ENCODE measurements at regions not wholly inside any gene's neighbourhood (a gene's known extent, or its start where the extent isn't known, plus 50 kb on each side); places are given as distances from the start of the nearest gene placed in this dataset.
A peak's percentile ranks its signal among the peaks of the same experiment; 100 is the strongest.
"Not testable (repeated sequence)": the region's sequence is repeated elsewhere in the genome, so short reads cannot be mapped to it uniquely, and the experiment has no call there.

DNA sequence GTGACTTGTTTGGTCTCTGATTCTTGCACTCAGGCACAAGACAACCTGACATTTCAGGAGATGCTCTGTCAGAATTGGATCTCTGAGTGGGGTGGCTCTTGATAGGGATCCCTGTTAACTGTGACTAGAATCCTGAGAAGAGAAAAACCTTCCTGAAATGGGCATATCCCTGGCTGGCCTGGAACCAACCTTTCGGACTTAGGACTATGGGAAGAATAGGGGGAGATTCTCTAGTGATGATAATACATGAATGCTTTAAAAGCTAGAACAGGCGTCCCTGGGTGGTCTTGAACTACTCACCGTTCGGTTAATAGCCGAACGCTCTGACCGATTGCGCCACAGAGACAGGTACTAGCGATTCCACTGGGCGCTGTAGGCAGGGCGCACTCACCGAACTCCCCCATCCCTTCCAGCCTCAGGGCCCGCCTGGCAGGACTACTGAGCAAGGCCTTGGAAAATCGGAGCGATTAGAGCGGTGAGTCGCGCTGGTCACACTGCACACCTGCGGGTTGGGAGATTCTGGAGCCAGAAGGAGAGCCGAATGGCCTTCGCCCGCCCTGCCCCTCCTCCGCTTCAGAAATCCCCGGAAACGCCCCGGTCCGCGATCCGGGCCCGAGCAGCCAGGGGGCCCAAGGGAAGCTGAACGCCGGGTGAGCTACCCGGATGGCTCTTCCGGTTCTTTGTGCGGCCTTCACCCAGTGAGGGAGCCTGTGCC is 257.6 kb upstream of the NOTCH2NLA start:
- H3K36me3 Mint-ChIP-seq (ENCODE audit: low read depth); H3K4me1 Mint-ChIP-seq; H3K4me3 Mint-ChIP-seq; POLR2A ChIA-PET; CTCF ChIA-PET; H3K27me3 Mint-ChIP-seq; DNase-seq; H3K27ac Mint-ChIP-seq; H3K9me3 Mint-ChIP-seq: not testable (repeated sequence)

GRCh38 chr1:146484195-146484594 is 255.4 kb upstream of the NOTCH2NLA start:
- DNase-seq; H3K36me3 Mint-ChIP-seq (ENCODE audit: low read depth); CTCF ChIA-PET; H3K4me3 Mint-ChIP-seq; H3K27ac Mint-ChIP-seq; H3K9me3 Mint-ChIP-seq; POLR2A ChIA-PET; H3K4me1 Mint-ChIP-seq; H3K27me3 Mint-ChIP-seq: not testable (repeated sequence)

- H3K27ac Mint-ChIP-seq; H3K36me3 Mint-ChIP-seq (ENCODE audit: low read depth); DNase-seq; POLR2A ChIA-PET; H3K27me3 Mint-ChIP-seq; H3K9me3 Mint-ChIP-seq; H3K4me3 Mint-ChIP-seq; H3K4me1 Mint-ChIP-seq: not testable (repeated sequence)
- CTCF ChIA-PET: interaction anchor here (0.6 kb wide), 1 partner anchor 741 kb away, joined by 3 read pairs; no protein-coding TSS in a partner anchor
Measured at GRCh38 chr1:146479188-146479587, 250.4 kb upstream of the NOTCH2NLA start.

DNA sequence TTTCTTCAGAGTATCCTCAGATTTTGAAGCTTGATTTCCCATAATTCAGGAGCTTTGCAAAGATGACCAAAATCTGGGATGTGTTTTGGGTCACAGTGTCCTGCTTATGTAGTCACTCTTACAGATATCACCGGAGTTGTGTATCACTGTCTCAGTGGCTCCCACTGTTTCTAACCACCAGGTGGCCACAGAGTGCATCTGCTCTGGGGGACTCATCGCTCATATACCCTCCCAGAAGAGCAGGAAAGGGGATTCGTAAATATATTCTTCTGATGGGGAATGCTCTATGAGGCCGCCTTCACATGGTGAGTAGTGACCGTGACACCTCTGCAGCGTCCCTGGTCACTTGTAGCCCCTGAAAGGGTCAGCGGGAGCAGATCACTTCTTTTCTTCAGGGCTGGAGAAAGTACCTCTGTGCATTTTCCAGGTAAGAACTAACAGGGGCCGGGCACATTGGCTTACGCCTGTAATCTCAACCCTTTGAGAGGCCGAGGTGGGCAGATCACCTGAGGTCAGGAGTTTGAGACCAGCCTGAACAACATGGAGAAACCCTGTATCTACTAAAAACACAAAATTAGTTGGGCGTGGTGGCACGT is 249.4 kb upstream of the NOTCH2NLA start:
- H3K36me3 Mint-ChIP-seq (ENCODE audit: low read depth); H3K9me3 Mint-ChIP-seq; H3K4me1 Mint-ChIP-seq; H3K4me3 Mint-ChIP-seq; H3K27me3 Mint-ChIP-seq; H3K27ac Mint-ChIP-seq; POLR2A ChIA-PET; CTCF ChIA-PET: not testable (repeated sequence)
- peak; percentile 19 for DNase-seq

GRCh38 chr1:146475086-146475485 is 246.3 kb upstream of the NOTCH2NLA start:
- H3K9me3 Mint-ChIP-seq; H3K36me3 Mint-ChIP-seq (ENCODE audit: low read depth); H3K4me3 Mint-ChIP-seq; DNase-seq; H3K27ac Mint-ChIP-seq; H3K27me3 Mint-ChIP-seq; CTCF ChIA-PET; POLR2A ChIA-PET; H3K4me1 Mint-ChIP-seq: not testable (repeated sequence)

DNA sequence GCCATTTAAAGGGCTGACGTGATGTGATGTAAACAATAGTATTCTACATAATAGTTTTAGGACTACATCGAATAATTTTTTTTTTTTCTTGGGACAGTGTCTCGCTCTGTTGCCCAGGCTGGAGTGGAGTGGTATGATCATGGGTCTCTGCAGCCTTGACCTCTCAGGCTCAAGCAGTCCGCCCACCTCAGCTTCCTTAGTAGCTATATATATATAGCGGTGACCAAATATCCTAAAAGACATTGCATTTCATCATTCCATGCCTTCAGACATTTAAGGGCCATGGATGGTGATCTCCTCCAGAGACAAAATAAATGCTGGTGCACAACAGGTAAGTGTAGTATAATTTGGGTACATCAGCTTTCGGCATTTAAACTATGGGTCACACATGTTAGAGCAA is 245.4 kb upstream of the NOTCH2NLA start:
- POLR2A ChIA-PET; CTCF ChIA-PET; H3K9me3 Mint-ChIP-seq; H3K36me3 Mint-ChIP-seq (ENCODE audit: low read depth); H3K4me3 Mint-ChIP-seq; H3K27me3 Mint-ChIP-seq; H3K4me1 Mint-ChIP-seq; H3K27ac Mint-ChIP-seq; DNase-seq: not testable (repeated sequence)

DNA sequence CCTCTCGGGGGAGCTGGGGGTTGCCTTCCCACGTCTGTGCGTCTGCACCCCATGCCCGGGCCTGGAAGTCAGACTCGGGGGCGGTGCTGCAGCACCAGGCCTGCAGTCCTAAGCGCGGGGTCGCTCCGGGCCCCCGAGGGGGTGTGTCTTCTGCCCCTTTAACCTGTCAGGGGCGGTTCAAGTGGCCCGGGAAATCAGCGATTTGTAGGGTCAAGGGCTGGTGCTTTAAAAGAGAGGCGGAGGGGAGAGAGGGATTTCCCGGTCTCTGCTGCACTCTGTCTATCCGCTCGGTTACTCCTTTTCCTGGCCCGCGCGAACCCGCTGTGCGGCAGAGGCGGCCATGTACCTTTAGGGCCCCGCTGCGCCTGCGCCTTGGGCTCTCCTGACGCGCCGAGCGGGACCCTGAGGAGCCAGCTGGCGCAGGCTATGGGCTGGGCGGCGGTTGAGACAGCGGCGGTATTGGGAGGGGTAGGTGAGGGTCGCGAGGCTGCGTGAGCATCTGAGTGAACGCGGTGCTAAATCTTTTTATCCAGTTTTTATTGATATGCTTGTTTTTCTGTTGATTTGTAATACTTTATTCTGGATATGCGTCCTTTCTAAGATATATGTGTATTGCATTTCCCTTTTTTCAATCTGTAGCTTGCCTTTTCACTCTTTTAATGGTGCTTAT is 243.5 kb upstream of the NOTCH2NLA start:
- H3K36me3 Mint-ChIP-seq (ENCODE audit: low read depth); H3K27me3 Mint-ChIP-seq; H3K9me3 Mint-ChIP-seq; CTCF ChIA-PET; H3K4me1 Mint-ChIP-seq; POLR2A ChIA-PET: not testable (repeated sequence)
- peak overlapping the region; percentile 70 for H3K27ac Mint-ChIP-seq
- peak overlapping the region; percentile 70 for H3K4me3 Mint-ChIP-seq
- peak; percentile 73 for DNase-seq

- H3K4me3 Mint-ChIP-seq; POLR2A ChIA-PET; H3K27ac Mint-ChIP-seq; H3K9me3 Mint-ChIP-seq; DNase-seq; H3K36me3 Mint-ChIP-seq (ENCODE audit: low read depth); CTCF ChIA-PET; H3K27me3 Mint-ChIP-seq: not testable (repeated sequence)
- peaks cover 16% of the 10 kb centered on the region for H3K4me1 Mint-ChIP-seq
Measured at GRCh38 chr1:146459939-146460338, 231.1 kb upstream of the NOTCH2NLA start.

GRCh38 chr1:146459308-146459707 is 230.5 kb upstream of the NOTCH2NLA start:
- POLR2A ChIA-PET; H3K27me3 Mint-ChIP-seq; H3K36me3 Mint-ChIP-seq (ENCODE audit: low read depth); CTCF ChIA-PET; H3K9me3 Mint-ChIP-seq; DNase-seq; H3K4me3 Mint-ChIP-seq: not testable (repeated sequence)
- H3K27ac Mint-ChIP-seq: peak overlapping the region; percentile 74
- H3K4me1 Mint-ChIP-seq: peaks cover 16% of the 10 kb centered on the region

DNA sequence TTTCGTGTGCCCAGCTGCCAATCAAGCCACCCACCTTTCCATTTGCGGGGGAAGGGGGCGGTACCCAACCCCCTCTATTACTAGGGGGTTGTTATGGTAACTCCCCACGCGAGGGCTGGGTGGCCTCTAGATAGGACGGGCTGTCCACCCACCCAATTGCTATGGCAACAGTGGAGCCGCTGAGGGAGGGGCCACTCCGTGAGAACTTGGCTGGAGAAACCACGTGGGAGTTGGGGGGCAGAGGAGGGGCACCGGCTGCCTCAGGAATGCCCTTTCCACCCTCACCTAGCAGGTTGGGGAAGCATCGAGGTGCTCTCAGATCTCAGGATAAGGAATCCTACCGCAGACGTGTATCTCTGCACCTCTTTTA is 220.0 kb upstream of the NOTCH2NLA start:
- H3K4me1 Mint-ChIP-seq; H3K9me3 Mint-ChIP-seq; H3K36me3 Mint-ChIP-seq (ENCODE audit: low read depth); POLR2A ChIA-PET; H3K4me3 Mint-ChIP-seq; CTCF ChIA-PET; DNase-seq; H3K27ac Mint-ChIP-seq; H3K27me3 Mint-ChIP-seq: not testable (repeated sequence)

DNA sequence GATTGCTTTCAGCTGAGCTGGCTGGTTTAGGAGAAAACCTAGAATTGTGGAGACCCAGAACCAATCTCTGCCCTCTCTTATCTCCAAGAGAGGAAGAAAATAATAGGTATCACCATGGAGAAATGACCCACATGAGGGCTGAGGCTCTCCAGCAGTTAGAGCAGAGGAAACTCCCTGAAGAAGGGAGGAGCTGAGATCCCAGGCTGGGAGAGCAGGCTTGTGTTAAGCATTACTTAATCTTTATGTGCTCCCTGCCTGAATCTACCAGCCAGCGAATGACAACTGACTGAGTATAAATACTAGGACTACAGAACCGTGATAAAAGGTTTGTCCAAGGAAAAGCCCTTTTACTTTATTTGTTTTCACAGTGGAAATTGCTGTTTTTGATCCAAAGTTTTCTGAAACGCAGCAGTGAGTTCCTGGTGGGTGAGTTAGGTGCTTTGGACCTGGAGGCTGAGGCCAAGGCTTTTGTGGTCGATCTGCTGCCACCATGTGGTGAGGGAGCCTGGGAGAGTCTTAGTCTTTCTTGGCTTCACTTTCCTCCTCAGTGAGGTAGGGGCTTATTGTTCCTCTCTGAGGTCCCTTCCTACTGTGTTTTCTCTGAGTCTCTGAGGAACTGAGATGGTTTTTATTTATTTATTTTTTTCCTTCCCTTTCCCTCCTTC is 219.5 kb upstream of the NOTCH2NLA start:
- H3K9me3 Mint-ChIP-seq; H3K4me3 Mint-ChIP-seq; POLR2A ChIA-PET; H3K4me1 Mint-ChIP-seq; H3K27ac Mint-ChIP-seq; H3K36me3 Mint-ChIP-seq (ENCODE audit: low read depth); H3K27me3 Mint-ChIP-seq; CTCF ChIA-PET: not testable (repeated sequence)
- peak; percentile 70 for DNase-seq

DNA sequence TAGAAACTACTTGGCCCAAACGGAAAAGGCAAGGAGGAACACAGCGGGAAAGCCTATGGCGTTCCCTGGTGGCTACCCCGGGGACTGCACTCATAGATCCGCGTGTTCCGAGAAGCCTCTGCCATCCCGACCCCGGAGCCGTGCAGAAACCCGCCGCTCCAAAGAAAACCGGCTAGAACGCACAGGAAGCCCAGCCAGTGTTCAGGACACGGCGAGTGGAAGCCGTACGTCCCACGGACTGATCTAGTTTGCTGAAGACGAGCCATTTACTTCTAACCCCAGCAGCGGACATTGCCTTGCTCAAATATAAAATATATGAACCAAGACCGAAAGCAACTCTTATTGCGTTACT is 215.0 kb upstream of the NOTCH2NLA start:
- H3K27me3 Mint-ChIP-seq; POLR2A ChIA-PET; H3K4me1 Mint-ChIP-seq; CTCF ChIA-PET; H3K36me3 Mint-ChIP-seq (ENCODE audit: low read depth); H3K9me3 Mint-ChIP-seq: not testable (repeated sequence)
- peak overlapping the region; percentile 80 for H3K27ac Mint-ChIP-seq
- DNase-seq: peak; percentile 16
- peak overlapping the region; percentile 72 for H3K4me3 Mint-ChIP-seq

DNA sequence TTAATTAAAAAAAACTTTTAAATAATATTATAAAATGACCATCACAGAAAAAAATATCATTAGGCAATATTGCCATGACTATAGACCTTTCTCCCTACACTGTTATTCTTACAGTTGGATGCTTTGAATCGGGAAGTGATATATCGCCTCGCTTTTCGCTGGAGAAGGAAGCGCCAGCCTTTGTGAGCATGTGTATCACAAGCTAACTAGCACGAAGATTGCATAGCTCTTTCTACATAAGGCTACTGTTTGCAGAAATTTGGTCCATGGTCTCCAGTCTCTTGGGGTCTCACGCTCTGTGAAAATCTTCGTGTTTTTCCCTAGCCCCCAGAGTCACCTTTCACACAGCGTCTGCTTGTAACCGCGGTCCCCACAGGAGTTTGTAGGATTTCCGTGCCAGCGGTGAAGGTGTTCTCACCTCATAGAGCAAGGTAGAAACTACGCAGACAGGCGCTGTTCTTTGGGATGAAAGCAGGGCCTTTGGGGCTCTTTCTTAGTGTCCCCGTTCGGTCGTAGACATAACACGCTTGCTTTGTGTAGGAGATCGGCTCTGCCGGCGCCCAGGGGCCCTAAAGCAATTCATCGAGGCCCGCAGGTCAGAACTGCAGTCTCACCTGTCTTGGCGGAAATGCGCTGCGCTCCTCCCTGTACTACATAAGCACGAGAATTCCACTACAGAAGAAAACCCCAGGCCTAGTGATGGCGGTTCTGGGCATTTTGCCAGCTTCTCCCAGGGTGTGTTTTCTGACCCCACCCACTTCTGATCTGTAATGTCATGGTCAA is 214.5 kb upstream of the NOTCH2NLA start:
- H3K36me3 Mint-ChIP-seq (ENCODE audit: low read depth); H3K9me3 Mint-ChIP-seq; DNase-seq; CTCF ChIA-PET; H3K4me3 Mint-ChIP-seq; H3K27ac Mint-ChIP-seq; POLR2A ChIA-PET; H3K4me1 Mint-ChIP-seq; H3K27me3 Mint-ChIP-seq: not testable (repeated sequence)
